ENCODE measurements at regions not wholly inside any gene's neighbourhood (a gene's known extent, or its start where the extent isn't known, plus 50 kb on each side); places are given as distances from the start of the nearest gene placed in this dataset.

- Histone ChIP-seq H3K79me2 (ENCODE audit: low read depth) (no peaks in the 10 kb centered on the region), H3K4me1 (no peaks in the 10 kb centered on the region), H3K9me3 (ENCODE audit: low read depth) (no peaks in the 10 kb centered on the region), H3K36me3 (no peaks in the 10 kb centered on the region), H3K4me3 (no peak overlapping the region), H2AFZ (replicated peaks) (no peak overlapping the region), H3K27ac (no peak overlapping the region), H3K9ac (no peak overlapping the region), H3K27me3 (no peaks in the 10 kb centered on the region), H3K4me2 (no peak overlapping the region), H4K20me1 (ENCODE audit: low read depth) (no peaks in the 10 kb centered on the region), H3F3A (ENCODE audit: low read depth) (no peaks in the 10 kb centered on the region)
- no peak overlapping the region for H3K27ac Mint-ChIP-seq
- H3K4me3 Mint-ChIP-seq = no peak overlapping the region
- no peaks in the 10 kb centered on the region for H3K27me3 Mint-ChIP-seq (ENCODE audit: insufficient read depth, low read depth)
- no peaks in the 10 kb centered on the region for H3K4me1 Mint-ChIP-seq
- no peaks in the 10 kb centered on the region for H3K36me3 Mint-ChIP-seq
- DNase-seq (ENCODE audit: low spot score) = no peak
- H3K9me3 Mint-ChIP-seq = no peaks in the 10 kb centered on the region
- no peak for TF ChIP-seq EZH2phosphoT487 (IDR thresholded peaks at IDR 0.05)
- no peak for TF ChIP-seq EZH2 (IDR thresholded peaks at IDR 0.05)
- TF ChIP-seq CTCF (IDR thresholded peaks at IDR 0.05) = no peak
These were observed 94.0 kb upstream of the TBL1X start for GRCh38 chrX:9370893-9371292.

- Histone ChIP-seq H3K9me3 (ENCODE audit: low read depth) (no peaks in the 10 kb centered on the region), H3K9ac (no peak overlapping the region), H3K79me2 (ENCODE audit: low read depth) (no peaks in the 10 kb centered on the region), H2AFZ (replicated peaks) (no peak overlapping the region), H3K27me3 (no peaks in the 10 kb centered on the region), H4K20me1 (ENCODE audit: low read depth) (no peaks in the 10 kb centered on the region), H3K4me2 (no peak overlapping the region), H3K27ac (no peak overlapping the region), H3K4me3 (no peak overlapping the region), H3F3A (ENCODE audit: low read depth) (no peaks in the 10 kb centered on the region), H3K4me1 (no peaks in the 10 kb centered on the region), H3K36me3 (no peaks in the 10 kb centered on the region)
- no peaks in the 10 kb centered on the region for H3K9me3 Mint-ChIP-seq
- no peaks in the 10 kb centered on the region for H3K4me1 Mint-ChIP-seq
- H3K27me3 Mint-ChIP-seq (ENCODE audit: insufficient read depth, low read depth) = peaks cover 2% of the 10 kb centered on the region
- TF ChIP-seq EZH2phosphoT487 (IDR thresholded peaks at IDR 0.05) (no peak), EZH2 (IDR thresholded peaks at IDR 0.05) (no peak), CTCF (IDR thresholded peaks at IDR 0.05) (no peak)
- H3K27ac Mint-ChIP-seq = no peak overlapping the region
- no peak overlapping the region for H3K4me3 Mint-ChIP-seq
- no peak for DNase-seq (ENCODE audit: low spot score)
- H3K36me3 Mint-ChIP-seq = no peaks in the 10 kb centered on the region
These were observed 92.0 kb upstream of the TBL1X start for GRCh38 chrX:9372866-9373265.

- Histone ChIP-seq H3F3A (ENCODE audit: low read depth) (no peaks in the 10 kb centered on the region), H3K79me2 (ENCODE audit: low read depth) (no peaks in the 10 kb centered on the region), H3K27ac (no peak overlapping the region), H3K36me3 (no peaks in the 10 kb centered on the region), H3K27me3 (no peaks in the 10 kb centered on the region), H3K9me3 (ENCODE audit: low read depth) (no peaks in the 10 kb centered on the region), H4K20me1 (ENCODE audit: low read depth) (no peaks in the 10 kb centered on the region), H3K9ac (no peak overlapping the region), H3K4me2 (no peak overlapping the region), H2AFZ (replicated peaks) (no peak overlapping the region), H3K4me1 (no peaks in the 10 kb centered on the region), H3K4me3 (no peak overlapping the region)
- Mint-ChIP-seq H3K36me3 (no peaks in the 10 kb centered on the region), H3K27me3 (ENCODE audit: insufficient read depth, low read depth) (peaks cover 2% of the 10 kb centered on the region), H3K27ac (no peak overlapping the region), H3K4me3 (no peak overlapping the region), H3K4me1 (no peaks in the 10 kb centered on the region), H3K9me3 (no peaks in the 10 kb centered on the region)
- no peak for DNase-seq (ENCODE audit: low spot score)
- TF ChIP-seq CTCF (IDR thresholded peaks at IDR 0.05) (no peak), EZH2 (IDR thresholded peaks at IDR 0.05) (no peak)
These were observed 91.1 kb upstream of the TBL1X start for GRCh38 chrX:9373789-9374188.

- Histone ChIP-seq H3K36me3 (no peaks in the 10 kb centered on the region), H3K4me2 (no peak overlapping the region), H2AFZ (replicated peaks) (no peak overlapping the region), H4K20me1 (ENCODE audit: low read depth) (no peaks in the 10 kb centered on the region), H3K4me3 (no peak overlapping the region), H3F3A (ENCODE audit: low read depth) (no peaks in the 10 kb centered on the region), H3K9ac (no peak overlapping the region), H3K9me3 (ENCODE audit: low read depth) (no peaks in the 10 kb centered on the region), H3K79me2 (ENCODE audit: low read depth) (no peaks in the 10 kb centered on the region), H3K27ac (no peak overlapping the region), H3K27me3 (no peaks in the 10 kb centered on the region), H3K4me1 (no peaks in the 10 kb centered on the region)
- Mint-ChIP-seq H3K9me3 (no peaks in the 10 kb centered on the region), H3K36me3 (no peaks in the 10 kb centered on the region), H3K27me3 (ENCODE audit: insufficient read depth, low read depth) (peaks cover 2% of the 10 kb centered on the region), H3K4me3 (no peak overlapping the region), H3K4me1 (no peaks in the 10 kb centered on the region), H3K27ac (no peak overlapping the region)
- no peak for TF ChIP-seq EZH2phosphoT487 (IDR thresholded peaks at IDR 0.05)
- TF ChIP-seq EZH2 (IDR thresholded peaks at IDR 0.05) = no peak
- no peak for TF ChIP-seq CTCF (IDR thresholded peaks at IDR 0.05)
- no peak for DNase-seq (ENCODE audit: low spot score)
These were observed 90.3 kb upstream of the TBL1X start for GRCh38 chrX:9374555-9374954.

All from neural progenitor cell (in vitro differentiated cells).